ENCODE measurements at regions not wholly inside any gene's neighbourhood (a gene's known extent, or its start where the extent isn't known, plus 50 kb on each side); places are given as distances from the start of the nearest gene placed in this dataset.

DNA sequence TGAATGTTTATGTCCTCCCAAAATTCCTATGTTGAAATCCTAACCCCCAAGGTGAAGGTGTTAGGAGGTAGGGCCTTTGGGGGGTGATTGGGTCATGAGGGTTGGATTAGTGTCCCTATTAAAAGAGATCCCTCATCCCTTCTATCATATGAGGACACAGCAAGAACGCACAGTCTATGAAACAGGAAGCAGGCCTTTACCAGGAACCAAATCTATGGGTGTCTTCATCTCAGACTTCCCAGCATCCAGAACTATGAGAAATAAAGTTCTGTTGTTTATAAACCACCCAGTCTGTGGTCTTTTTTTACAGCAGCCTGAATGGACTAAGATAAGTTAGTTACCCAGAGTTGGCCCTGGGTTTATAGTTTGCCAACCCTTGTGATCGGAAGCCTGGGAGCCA lies 153.1 kb downstream of the INO80D start:
- TF ChIP-seq CREB1 (CRISPR knock-in tag; IDR thresholded peaks at IDR 0.05; ENCODE audit: low read depth) (no peak), POLR2AphosphoS5 (IDR thresholded peaks at IDR 0.05; ENCODE audit: low read depth) (no peak), EZH2phosphoT487 (IDR thresholded peaks at IDR 0.05; ENCODE audit: unreplicated experiment) (no peak), NANOG (IDR thresholded peaks at IDR 0.05; ENCODE audit: borderline replicate concordance) (no peak), EZH2 (IDR thresholded peaks at IDR 0.05; ENCODE audit: low read depth, unreplicated experiment) (no peak), REST (IDR thresholded peaks at IDR 0.05; ENCODE audit: unreplicated experiment) (no peak), STAT1 (IDR thresholded peaks at IDR 0.05; ENCODE audit: unreplicated experiment) (no peak), JUNB (IDR thresholded peaks at IDR 0.05; ENCODE audit: unreplicated experiment) (no peak), ZNF114 (CRISPR knock-in tag; IDR thresholded peaks at IDR 0.05) (no peak), ZNF331 (CRISPR knock-in tag; IDR thresholded peaks at IDR 0.05; ENCODE audit: low read depth) (no peak)
- TF ChIP-seq, protein P1, sequence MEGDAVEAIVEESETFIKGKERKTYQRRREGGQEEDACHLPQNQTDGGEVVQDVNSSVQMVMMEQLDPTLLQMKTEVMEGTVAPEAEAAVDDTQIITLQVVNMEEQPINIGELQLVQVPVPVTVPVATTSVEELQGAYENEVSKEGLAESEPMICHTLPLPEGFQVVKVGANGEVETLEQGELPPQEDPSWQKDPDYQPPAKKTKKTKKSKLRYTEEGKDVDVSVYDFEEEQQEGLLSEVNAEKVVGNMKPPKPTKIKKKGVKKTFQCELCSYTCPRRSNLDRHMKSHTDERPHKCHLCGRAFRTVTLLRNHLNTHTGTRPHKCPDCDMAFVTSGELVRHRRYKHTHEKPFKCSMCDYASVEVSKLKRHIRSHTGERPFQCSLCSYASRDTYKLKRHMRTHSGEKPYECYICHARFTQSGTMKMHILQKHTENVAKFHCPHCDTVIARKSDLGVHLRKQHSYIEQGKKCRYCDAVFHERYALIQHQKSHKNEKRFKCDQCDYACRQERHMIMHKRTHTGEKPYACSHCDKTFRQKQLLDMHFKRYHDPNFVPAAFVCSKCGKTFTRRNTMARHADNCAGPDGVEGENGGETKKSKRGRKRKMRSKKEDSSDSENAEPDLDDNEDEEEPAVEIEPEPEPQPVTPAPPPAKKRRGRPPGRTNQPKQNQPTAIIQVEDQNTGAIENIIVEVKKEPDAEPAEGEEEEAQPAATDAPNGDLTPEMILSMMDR (conservative IDR thresholded peaks at IDR 0.05; ENCODE audit: low read depth in 2 of 2), result no peak
- TF ChIP-seq, protein P2, sequence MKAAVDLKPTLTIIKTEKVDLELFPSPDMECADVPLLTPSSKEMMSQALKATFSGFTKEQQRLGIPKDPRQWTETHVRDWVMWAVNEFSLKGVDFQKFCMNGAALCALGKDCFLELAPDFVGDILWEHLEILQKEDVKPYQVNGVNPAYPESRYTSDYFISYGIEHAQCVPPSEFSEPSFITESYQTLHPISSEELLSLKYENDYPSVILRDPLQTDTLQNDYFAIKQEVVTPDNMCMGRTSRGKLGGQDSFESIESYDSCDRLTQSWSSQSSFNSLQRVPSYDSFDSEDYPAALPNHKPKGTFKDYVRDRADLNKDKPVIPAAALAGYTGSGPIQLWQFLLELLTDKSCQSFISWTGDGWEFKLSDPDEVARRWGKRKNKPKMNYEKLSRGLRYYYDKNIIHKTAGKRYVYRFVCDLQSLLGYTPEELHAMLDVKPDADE (IDR thresholded peaks at IDR 0.05), result no peak
- TF ChIP-seq, protein P3, sequence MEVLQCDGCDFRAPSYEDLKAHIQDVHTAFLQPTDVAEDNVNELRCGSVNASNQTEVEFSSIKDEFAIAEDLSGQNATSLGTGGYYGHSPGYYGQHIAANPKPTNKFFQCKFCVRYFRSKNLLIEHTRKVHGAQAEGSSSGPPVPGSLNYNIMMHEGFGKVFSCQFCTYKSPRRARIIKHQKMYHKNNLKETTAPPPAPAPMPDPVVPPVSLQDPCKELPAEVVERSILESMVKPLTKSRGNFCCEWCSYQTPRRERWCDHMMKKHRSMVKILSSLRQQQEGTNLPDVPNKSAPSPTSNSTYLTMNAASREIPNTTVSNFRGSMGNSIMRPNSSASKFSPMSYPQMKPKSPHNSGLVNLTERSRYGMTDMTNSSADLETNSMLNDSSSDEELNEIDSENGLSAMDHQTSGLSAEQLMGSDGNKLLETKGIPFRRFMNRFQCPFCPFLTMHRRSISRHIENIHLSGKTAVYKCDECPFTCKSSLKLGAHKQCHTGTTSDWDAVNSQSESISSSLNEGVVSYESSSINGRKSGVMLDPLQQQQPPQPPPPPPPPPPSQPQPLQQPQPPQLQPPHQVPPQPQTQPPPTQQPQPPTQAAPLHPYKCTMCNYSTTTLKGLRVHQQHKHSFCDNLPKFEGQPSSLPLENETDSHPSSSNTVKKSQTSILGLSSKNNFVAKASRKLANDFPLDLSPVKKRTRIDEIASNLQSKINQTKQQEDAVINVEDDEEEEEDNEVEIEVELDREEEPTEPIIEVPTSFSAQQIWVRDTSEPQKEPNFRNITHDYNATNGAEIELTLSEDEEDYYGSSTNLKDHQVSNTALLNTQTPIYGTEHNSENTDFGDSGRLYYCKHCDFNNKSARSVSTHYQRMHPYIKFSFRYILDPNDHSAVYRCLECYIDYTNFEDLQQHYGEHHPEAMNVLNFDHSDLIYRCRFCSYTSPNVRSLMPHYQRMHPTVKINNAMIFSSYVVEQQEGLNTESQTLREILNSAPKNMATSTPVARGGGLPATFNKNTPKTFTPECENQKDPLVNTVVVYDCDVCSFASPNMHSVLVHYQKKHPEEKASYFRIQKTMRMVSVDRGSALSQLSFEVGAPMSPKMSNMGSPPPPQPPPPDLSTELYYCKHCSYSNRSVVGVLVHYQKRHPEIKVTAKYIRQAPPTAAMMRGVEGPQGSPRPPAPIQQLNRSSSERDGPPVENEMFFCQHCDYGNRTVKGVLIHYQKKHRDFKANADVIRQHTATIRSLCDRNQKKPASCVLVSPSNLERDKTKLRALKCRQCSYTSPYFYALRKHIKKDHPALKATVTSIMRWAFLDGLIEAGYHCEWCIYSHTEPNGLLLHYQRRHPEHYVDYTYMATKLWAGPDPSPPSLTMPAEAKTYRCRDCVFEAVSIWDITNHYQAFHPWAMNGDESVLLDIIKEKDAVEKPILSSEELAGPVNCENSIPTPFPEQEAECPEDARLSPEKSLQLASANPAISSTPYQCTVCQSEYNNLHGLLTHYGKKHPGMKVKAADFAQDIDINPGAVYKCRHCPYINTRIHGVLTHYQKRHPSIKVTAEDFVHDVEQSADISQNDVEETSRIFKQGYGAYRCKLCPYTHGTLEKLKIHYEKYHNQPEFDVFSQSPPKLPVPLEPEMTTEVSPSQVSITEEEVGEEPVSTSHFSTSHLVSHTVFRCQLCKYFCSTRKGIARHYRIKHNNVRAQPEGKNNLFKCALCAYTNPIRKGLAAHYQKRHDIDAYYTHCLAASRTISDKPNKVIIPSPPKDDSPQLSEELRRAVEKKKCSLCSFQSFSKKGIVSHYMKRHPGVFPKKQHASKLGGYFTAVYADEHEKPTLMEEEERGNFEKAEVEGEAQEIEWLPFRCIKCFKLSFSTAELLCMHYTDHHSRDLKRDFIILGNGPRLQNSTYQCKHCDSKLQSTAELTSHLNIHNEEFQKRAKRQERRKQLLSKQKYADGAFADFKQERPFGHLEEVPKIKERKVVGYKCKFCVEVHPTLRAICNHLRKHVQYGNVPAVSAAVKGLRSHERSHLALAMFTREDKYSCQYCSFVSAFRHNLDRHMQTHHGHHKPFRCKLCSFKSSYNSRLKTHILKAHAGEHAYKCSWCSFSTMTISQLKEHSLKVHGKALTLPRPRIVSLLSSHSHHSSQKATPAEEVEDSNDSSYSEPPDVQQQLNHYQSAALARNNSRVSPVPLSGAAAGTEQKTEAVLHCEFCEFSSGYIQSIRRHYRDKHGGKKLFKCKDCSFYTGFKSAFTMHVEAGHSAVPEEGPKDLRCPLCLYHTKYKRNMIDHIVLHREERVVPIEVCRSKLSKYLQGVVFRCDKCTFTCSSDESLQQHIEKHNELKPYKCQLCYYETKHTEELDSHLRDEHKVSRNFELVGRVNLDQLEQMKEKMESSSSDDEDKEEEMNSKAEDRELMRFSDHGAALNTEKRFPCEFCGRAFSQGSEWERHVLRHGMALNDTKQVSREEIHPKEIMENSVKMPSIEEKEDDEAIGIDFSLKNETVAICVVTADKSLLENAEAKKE (CRISPR knock-in tag; IDR thresholded peaks at IDR 0.05), result no peak

All from GM23338 (cell line).